Natural killer cell treated with Interleukin-12 subunit alpha and Interleukin-12 subunit beta and Interleukin-15 and Interleukin-18, amount 100 ng/mL, for 72 hours (primary cell): ENCODE measurements at regions not wholly inside any gene's neighbourhood (a gene's known extent, or its start where the extent isn't known, plus 50 kb on each side); places are given as distances from the start of the nearest gene placed in this dataset.

Source experiments
- ATAC-seq, 2 donors: fragments of 150-1000 bp; cut with Tn5 transposase in 1 of 2; sonication (Bioruptor Pico), chemical (Tn5 transposase) in 1 of 2; 2 replicates each; pipeline ENCODE4 v1.10.0; 2021
- DNase-seq: peaks from one replicate; pipeline ENCODE4 v3.0.0; 2022; ENCODE audit warnings: low spot score
- H3K27ac Mint-ChIP-seq, 2 donors: 1 replicate in 1 of 2; 2 replicates in 1 of 2; pipeline ENCODE4 v1.8.0; 2022; ENCODE audit warnings: mixed read lengths in 2 of 2, mild to moderate bottlenecking in 1 of 2, moderate library complexity in 1 of 2
- H3K27me3 Mint-ChIP-seq, 2 donors: 1 replicate in 1 of 2; 2 replicates in 1 of 2; pipeline ENCODE4 v1.8.0; 2022; ENCODE audit warnings: mixed read lengths in 2 of 2
- H3K36me3 Mint-ChIP-seq: one replicate; pipeline ENCODE4 v1.8.0; 2022; ENCODE audit warnings: mixed read lengths
- H3K4me1 Mint-ChIP-seq, 2 donors: 1 replicate in 1 of 2; 2 replicates in 1 of 2; pipeline ENCODE4 v1.8.0; 2022; ENCODE audit warnings: low read depth in 2 of 2, mixed read lengths in 2 of 2, mild to moderate bottlenecking in 1 of 2
- H3K4me3 Mint-ChIP-seq: one replicate; pipeline ENCODE4 v1.8.0; 2022; ENCODE audit warnings: mixed read lengths
- H3K9me3 Mint-ChIP-seq: 2 replicates; pipeline ENCODE4 v1.8.0; 2022; ENCODE audit warnings: mixed read lengths

GRCh38 chr1:4027492-4028138, 127.5 kb upstream of the C1orf174 start:
- ATAC-seq = no peak
- no peaks in the 10 kb centered on the region for H3K9me3 Mint-ChIP-seq
- peaks cover 21 to 35% of the 10 kb centered on the region in 2 donors for H3K27me3 Mint-ChIP-seq
- DNase-seq = no peak
- peaks cover 4% of the 10 kb centered on the region for H3K36me3 Mint-ChIP-seq
- no peak overlapping the region for H3K27ac Mint-ChIP-seq
- H3K4me1 Mint-ChIP-seq = no peaks in the 10 kb centered on the region
- no peak overlapping the region for H3K4me3 Mint-ChIP-seq

GRCh38 chr1:4028139-4028501, 128.0 kb upstream of the C1orf174 start:
- Mint-ChIP-seq H3K9me3 (no peaks in the 10 kb centered on the region), H3K36me3 (peaks cover 4% of the 10 kb centered on the region), H3K27ac (no peak overlapping the region), H3K4me3 (no peak overlapping the region), H3K4me1 (no peaks in the 10 kb centered on the region), H3K27me3 (peaks cover 26 to 35% of the 10 kb centered on the region in 2 donors)
- DNase-seq = no peak
- ATAC-seq = no peak

GRCh38 chr1:4029376-4029775, 129.3 kb upstream of the C1orf174 start:
- Mint-ChIP-seq H3K27me3 (peaks cover 29 to 35% of the 10 kb centered on the region in 2 donors), H3K4me3 (no peak overlapping the region), H3K36me3 (peaks cover 4% of the 10 kb centered on the region), H3K4me1 (no peaks in the 10 kb centered on the region), H3K27ac (no peak overlapping the region), H3K9me3 (no peaks in the 10 kb centered on the region)
- DNase-seq = no peak
- ATAC-seq = no peak

GRCh38 chr1:4032571-4032970, 132.5 kb upstream of the C1orf174 start:
- Mint-ChIP-seq H3K27me3 (peaks cover 20 to 22% of the 10 kb centered on the region in 2 donors), H3K36me3 (peaks cover 4% of the 10 kb centered on the region), H3K4me1 (no peaks in the 10 kb centered on the region), H3K9me3 (no peaks in the 10 kb centered on the region), H3K4me3 (no peak overlapping the region), H3K27ac (no peak overlapping the region)
- ATAC-seq (no peak), DNase-seq (no peak)

- H3K4me1 Mint-ChIP-seq = no peaks in the 10 kb centered on the region
- peaks cover 19 to 27% of the 10 kb centered on the region in 2 donors for H3K27me3 Mint-ChIP-seq
- H3K36me3 Mint-ChIP-seq = peaks cover 4% of the 10 kb centered on the region
- H3K4me3 Mint-ChIP-seq = no peak overlapping the region
- ATAC-seq (peak in 1 of 2 donors; percentile 48), DNase-seq (no peak)
- H3K27ac Mint-ChIP-seq = no peak overlapping the region
- no peaks in the 10 kb centered on the region for H3K9me3 Mint-ChIP-seq
These were observed 133.1 kb upstream of the C1orf174 start for GRCh38 chr1:4033129-4033676.

GRCh38 chr1:4033713-4034112, 133.6 kb upstream of the C1orf174 start:
- Mint-ChIP-seq H3K36me3 (peaks cover 4% of the 10 kb centered on the region), H3K9me3 (no peaks in the 10 kb centered on the region), H3K27me3 (peaks cover 19 to 32% of the 10 kb centered on the region in 2 donors), H3K4me3 (no peak overlapping the region), H3K27ac (no peak overlapping the region), H3K4me1 (no peaks in the 10 kb centered on the region)
- ATAC-seq (no peak), DNase-seq (no peak)

- DNase-seq = no peak
- H3K27ac Mint-ChIP-seq = no peak overlapping the region
- ATAC-seq = no peak
- H3K4me1 Mint-ChIP-seq = no peaks in the 10 kb centered on the region
- no peaks in the 10 kb centered on the region for H3K9me3 Mint-ChIP-seq
- H3K27me3 Mint-ChIP-seq = peaks cover 20 to 39% of the 10 kb centered on the region in 2 donors
- peaks cover 4% of the 10 kb centered on the region for H3K36me3 Mint-ChIP-seq
- H3K4me3 Mint-ChIP-seq = no peak overlapping the region
These were observed 134.3 kb upstream of the C1orf174 start for GRCh38 chr1:4034318-4034887.

GRCh38 chr1:4044967-4045366, 144.9 kb upstream of the C1orf174 start:
- H3K27ac Mint-ChIP-seq = no peak overlapping the region
- H3K4me1 Mint-ChIP-seq = peaks cover 0 to 5% of the 10 kb centered on the region in 2 donors
- no peak for ATAC-seq
- no peak overlapping the region for H3K4me3 Mint-ChIP-seq
- no peak for DNase-seq
- no peaks in the 10 kb centered on the region for H3K9me3 Mint-ChIP-seq
- peaks cover 17 to 31% of the 10 kb centered on the region in 2 donors for H3K27me3 Mint-ChIP-seq
- no peaks in the 10 kb centered on the region for H3K36me3 Mint-ChIP-seq

GRCh38 chr1:4045397-4046010, 145.4 kb upstream of the C1orf174 start:
- Mint-ChIP-seq H3K27ac (no peak overlapping the region), H3K4me1 (peaks cover 0 to 5% of the 10 kb centered on the region in 2 donors), H3K36me3 (no peaks in the 10 kb centered on the region), H3K27me3 (peaks cover 17 to 31% of the 10 kb centered on the region in 2 donors), H3K9me3 (no peaks in the 10 kb centered on the region), H3K4me3 (no peak overlapping the region)
- ATAC-seq (no peak), DNase-seq (no peak)

- peaks cover 0 to 5% of the 10 kb centered on the region in 2 donors for H3K4me1 Mint-ChIP-seq
- no peak overlapping the region for H3K4me3 Mint-ChIP-seq
- no peak overlapping the region for H3K27ac Mint-ChIP-seq
- H3K9me3 Mint-ChIP-seq = no peaks in the 10 kb centered on the region
- no peaks in the 10 kb centered on the region for H3K36me3 Mint-ChIP-seq
- ATAC-seq (peak in 1 of 2 donors; percentile 33), DNase-seq (no peak)
- peaks cover 13 to 22% of the 10 kb centered on the region in 2 donors for H3K27me3 Mint-ChIP-seq
These were observed 146.9 kb upstream of the C1orf174 start for GRCh38 chr1:4046836-4047461.

GRCh38 chr1:4047666-4048065, 147.6 kb upstream of the C1orf174 start:
- ATAC-seq = no peak
- peaks cover 0 to 7% of the 10 kb centered on the region in 2 donors for H3K4me1 Mint-ChIP-seq
- no peak overlapping the region for H3K4me3 Mint-ChIP-seq
- H3K36me3 Mint-ChIP-seq = no peaks in the 10 kb centered on the region
- peaks cover 13 to 22% of the 10 kb centered on the region in 2 donors for H3K27me3 Mint-ChIP-seq
- H3K9me3 Mint-ChIP-seq = no peaks in the 10 kb centered on the region
- no peak for DNase-seq
- no peak overlapping the region for H3K27ac Mint-ChIP-seq

GRCh38 chr1:4048076-4048475, 148.0 kb upstream of the C1orf174 start:
- no peak for DNase-seq
- no peak overlapping the region for H3K4me3 Mint-ChIP-seq
- ATAC-seq = no peak
- H3K27me3 Mint-ChIP-seq = peaks cover 16 to 22% of the 10 kb centered on the region in 2 donors
- H3K9me3 Mint-ChIP-seq = no peaks in the 10 kb centered on the region
- H3K4me1 Mint-ChIP-seq = peaks cover 0 to 10% of the 10 kb centered on the region in 2 donors
- no peaks in the 10 kb centered on the region for H3K36me3 Mint-ChIP-seq
- H3K27ac Mint-ChIP-seq = no peak overlapping the region

- no peaks in the 10 kb centered on the region for H3K36me3 Mint-ChIP-seq
- H3K9me3 Mint-ChIP-seq = no peaks in the 10 kb centered on the region
- peaks cover 0 to 10% of the 10 kb centered on the region in 2 donors for H3K4me1 Mint-ChIP-seq
- H3K27me3 Mint-ChIP-seq = peaks cover 13 to 22% of the 10 kb centered on the region in 2 donors
- DNase-seq (no peak), ATAC-seq (no peak)
- H3K27ac Mint-ChIP-seq = no peak overlapping the region
- no peak overlapping the region for H3K4me3 Mint-ChIP-seq
These were observed 148.8 kb upstream of the C1orf174 start for GRCh38 chr1:4048921-4049320.

- H3K4me1 Mint-ChIP-seq = peaks cover 0 to 10% of the 10 kb centered on the region in 2 donors
- H3K27me3 Mint-ChIP-seq = peaks cover 8 to 13% of the 10 kb centered on the region in 2 donors
- no peak for DNase-seq
- H3K9me3 Mint-ChIP-seq = no peaks in the 10 kb centered on the region
- ATAC-seq = peak in 1 of 2 donors; percentile 30
- no peak overlapping the region for H3K27ac Mint-ChIP-seq
- no peak overlapping the region for H3K4me3 Mint-ChIP-seq
- H3K36me3 Mint-ChIP-seq = no peaks in the 10 kb centered on the region
These were observed 150.9 kb upstream of the C1orf174 start for GRCh38 chr1:4050998-4051397.
